Gastroesophageal sphincter (tissue), 3 donors: ENCODE measurements at regions not wholly inside any gene's neighbourhood (a gene's known extent, or its start where the extent isn't known, plus 50 kb on each side); places are given as distances from the start of the nearest gene placed in this dataset.

Experiments
- CTCF ChIP-seq, 4 experiments: fragments of 200-600 bp in 2 of 4; fragments of 450-650 bp in 2 of 4; sonication (generic) in 1 of 4; IDR thresholded peaks; one replicate each; pipeline ENCODE4 v1.5.1; 2017 to 2019; ENCODE audit warnings: antibody characterized with exemption in 4 of 4, mild to moderate bottlenecking in 2 of 4, moderate library complexity in 2 of 4
- POLR2A ChIP-seq, 2 donors: fragments of 450-650 bp; IDR thresholded peaks; one replicate each; pipeline ENCODE4 v1.6.1; 2017; ENCODE audit warnings: antibody characterized with exemption in 2 of 2, mild to moderate bottlenecking in 2 of 2, moderate library complexity in 1 of 2
- POLR2AphosphoS5 ChIP-seq: sonication (generic); formaldehyde crosslinking; IDR thresholded peaks from one replicate; pipeline ENCODE4 v1.6.1; 2017; ENCODE audit warnings: antibody characterized with exemption

DNA sequence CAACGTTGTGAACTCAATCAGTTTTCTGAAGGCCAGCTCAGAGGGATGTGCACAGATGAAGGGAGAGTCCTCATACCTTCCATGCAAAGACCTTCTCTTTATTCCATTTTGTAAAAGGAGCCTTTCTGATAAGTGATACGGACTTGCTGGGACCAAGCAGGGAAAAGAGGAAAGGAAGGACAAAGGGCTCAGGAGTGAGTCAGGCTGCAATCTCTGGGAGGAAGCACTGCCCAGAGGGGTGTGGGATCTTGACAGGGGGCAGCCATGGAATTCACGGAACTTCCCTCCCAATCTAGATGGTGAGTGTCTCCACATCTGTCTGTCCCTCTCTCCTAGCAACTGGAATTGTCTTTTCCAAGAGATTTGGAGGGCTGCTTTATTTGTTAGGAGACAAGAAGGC is 281.4 kb upstream of the CELF4 start:
- no peak for TF ChIP-seq CTCF (IDR thresholded peaks at IDR 0.05)
- TF ChIP-seq POLR2A (IDR thresholded peaks at IDR 0.05): no peak
- no peak for TF ChIP-seq POLR2AphosphoS5
